ENCODE measurements at regions not wholly inside any gene's neighbourhood (a gene's known extent, or its start where the extent isn't known, plus 50 kb on each side); places are given as distances from the start of the nearest gene placed in this dataset.

GRCh38 chr1:9179463-9180110 is 50.7 kb upstream of the GPR157 start:
- Mint-ChIP-seq H3K4me1 (ENCODE audit: low read depth) (peaks cover 13% of the 10 kb centered on the region), H3K27me3 (ENCODE audit: low read depth) (peaks cover 5% of the 10 kb centered on the region), H3K9me3 (no peaks in the 10 kb centered on the region), H3K36me3 (ENCODE audit: low read depth) (peaks cover 13% of the 10 kb centered on the region), H3K27ac (no peak overlapping the region), H3K4me3 (peak overlapping the region; percentile 41)

DNA sequence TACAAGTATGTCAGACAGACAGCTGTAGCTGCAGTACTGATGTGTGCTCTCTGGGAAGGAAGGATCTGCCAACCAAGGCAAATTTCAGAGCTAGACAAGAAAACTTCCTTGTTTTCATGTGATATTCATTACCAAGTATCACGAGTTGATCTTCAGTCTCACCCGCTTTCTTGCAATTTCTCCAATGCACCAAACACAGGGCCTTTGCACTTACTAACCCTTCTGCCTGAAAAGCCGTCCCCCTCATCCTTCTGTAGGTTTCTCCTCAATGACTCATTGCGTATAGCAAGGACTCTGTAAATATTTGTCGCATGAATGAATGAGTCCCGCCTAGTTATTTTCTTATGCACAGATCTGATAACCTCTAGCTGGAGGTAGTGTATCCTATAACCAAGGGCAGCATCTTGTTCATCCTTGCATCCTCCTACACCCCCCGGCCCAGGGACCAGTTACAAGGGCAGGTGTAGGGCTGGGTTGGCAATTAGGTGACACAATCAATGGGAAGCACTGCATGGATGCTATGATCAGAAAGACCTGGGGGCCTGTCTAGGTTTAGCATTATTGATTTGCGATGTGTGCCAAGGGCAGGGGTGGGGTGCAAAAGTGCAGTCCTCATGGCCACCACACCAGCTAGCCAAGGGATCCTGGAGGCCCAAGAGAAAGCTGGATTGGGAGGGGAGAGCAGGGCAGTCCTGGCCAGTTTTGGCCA is 51.4 kb upstream of the GPR157 start:
- Mint-ChIP-seq H3K27me3 (ENCODE audit: low read depth) (peaks cover 5% of the 10 kb centered on the region), H3K9me3 (no peaks in the 10 kb centered on the region), H3K4me3 (peak overlapping the region; percentile 15), H3K4me1 (ENCODE audit: low read depth) (peaks cover 13% of the 10 kb centered on the region), H3K27ac (no peak overlapping the region), H3K36me3 (ENCODE audit: low read depth) (peaks cover 8% of the 10 kb centered on the region)

DNA sequence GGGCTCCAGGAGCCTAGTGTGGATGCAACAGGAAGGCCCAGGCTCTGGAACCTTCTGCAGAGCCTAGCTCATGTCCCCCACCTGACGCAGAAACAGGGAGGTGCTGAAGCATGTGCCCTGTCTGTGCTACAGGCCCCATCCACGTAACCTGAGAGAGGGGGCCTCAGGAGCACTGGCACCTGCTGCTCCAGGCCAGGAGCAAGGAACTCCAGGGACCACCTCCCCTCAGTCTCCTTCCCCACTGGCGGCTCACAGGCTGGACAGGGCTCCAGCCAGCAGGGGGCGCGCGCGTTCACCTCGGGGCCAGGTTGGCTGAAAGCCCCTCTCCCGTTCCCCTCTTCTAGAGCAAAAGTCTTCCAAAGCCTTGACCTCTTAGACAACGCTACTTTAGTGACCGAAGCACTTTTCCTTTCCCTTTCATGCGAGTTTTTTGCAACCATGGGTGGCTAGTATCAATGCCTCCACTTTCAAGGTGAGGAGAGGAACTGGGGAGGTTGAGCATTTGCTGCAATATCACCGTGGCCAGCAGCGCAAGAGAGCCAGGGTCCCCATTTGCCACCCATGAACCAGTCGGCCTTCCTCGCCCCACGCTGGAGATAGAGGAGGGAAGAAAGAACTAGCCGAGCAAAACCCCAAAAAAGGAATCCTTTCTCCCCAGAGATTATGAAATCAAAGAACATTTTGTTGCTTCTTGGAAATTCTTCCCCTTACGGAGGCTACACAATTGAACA is 52.4 kb upstream of the GPR157 start:
- peaks cover 12% of the 10 kb centered on the region for H3K4me1 Mint-ChIP-seq (ENCODE audit: low read depth)
- peaks cover 4% of the 10 kb centered on the region for H3K36me3 Mint-ChIP-seq (ENCODE audit: low read depth)
- peaks cover 5% of the 10 kb centered on the region for H3K27me3 Mint-ChIP-seq (ENCODE audit: low read depth)
- peak overlapping the region; percentile 95 for H3K4me3 Mint-ChIP-seq
- peak overlapping the region; percentile 89 for H3K27ac Mint-ChIP-seq
- H3K9me3 Mint-ChIP-seq: no peaks in the 10 kb centered on the region

DNA sequence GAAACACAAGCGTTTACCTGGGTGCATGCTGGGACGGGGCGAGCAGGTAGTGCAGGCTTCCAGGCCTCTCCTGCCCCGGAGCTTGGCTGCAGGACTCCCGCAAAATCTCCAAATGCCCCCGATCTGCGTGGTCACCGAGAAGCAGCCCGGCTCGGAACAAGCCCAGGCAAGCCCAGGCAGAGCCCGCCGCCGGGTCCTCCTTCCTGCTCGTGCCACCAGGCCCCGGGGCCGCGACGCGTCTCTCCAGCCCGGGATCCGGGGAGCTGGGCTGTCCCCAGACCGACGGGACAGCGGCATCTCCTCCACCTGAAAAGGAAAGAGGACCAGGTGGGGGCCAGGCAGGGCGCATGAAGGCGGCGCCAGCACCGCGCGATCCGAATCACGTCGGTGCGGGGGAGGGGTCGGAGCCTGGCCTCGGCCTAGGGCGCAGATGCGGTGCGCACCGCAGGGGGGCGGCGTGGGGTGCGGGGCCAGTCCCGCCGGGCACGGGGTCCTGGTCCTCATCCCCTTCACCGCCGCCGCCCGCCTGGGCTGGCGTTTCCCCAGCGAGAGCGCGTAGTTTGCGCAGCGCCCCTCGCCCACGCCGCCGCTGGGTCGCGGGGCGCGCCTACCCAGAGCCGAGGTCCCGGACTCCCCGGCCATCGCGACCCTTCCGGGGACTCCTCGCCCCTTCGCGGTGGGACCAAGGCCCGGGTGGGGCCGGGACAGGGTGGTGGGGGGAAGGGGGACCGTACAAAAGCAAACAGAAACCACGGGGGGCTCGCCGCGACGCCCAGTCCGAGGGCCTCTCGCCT is 52.4 kb upstream of the H6PD start:
- peak overlapping the region; percentile 95 for H3K4me3 Mint-ChIP-seq
- H3K27me3 Mint-ChIP-seq (ENCODE audit: low read depth): peaks cover 5% of the 10 kb centered on the region
- peak overlapping the region; percentile 89 for H3K27ac Mint-ChIP-seq
- no peaks in the 10 kb centered on the region for H3K36me3 Mint-ChIP-seq (ENCODE audit: low read depth)
- H3K9me3 Mint-ChIP-seq: no peaks in the 10 kb centered on the region
- peaks cover 10% of the 10 kb centered on the region for H3K4me1 Mint-ChIP-seq (ENCODE audit: low read depth)

DNA sequence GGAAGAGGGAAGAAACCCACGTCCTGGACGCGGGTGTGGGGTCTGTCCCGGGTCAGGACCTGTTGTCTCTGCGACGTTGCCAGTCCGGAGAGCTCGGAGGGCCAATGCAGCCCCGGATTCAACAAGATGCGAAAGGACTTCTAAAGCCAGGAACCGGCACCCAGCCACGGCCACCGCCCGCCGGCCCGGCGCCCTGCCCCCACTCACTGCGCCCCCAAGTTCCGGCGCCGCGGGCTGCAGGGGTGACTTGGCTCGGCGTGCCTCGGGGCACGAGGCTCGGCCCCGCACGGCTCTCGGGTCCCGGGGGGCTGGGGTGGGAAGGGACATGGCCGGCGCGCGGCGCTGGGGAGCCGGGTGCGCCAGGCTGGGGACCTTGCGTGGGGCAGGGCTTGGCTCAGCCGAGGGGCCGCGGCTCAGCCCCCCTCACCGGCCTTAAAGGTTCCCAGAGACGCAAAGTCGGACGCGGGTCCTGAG is 51.8 kb upstream of the H6PD start:
- Mint-ChIP-seq H3K27ac (no peak overlapping the region), H3K36me3 (ENCODE audit: low read depth) (no peaks in the 10 kb centered on the region), H3K4me1 (ENCODE audit: low read depth) (peaks cover 13% of the 10 kb centered on the region), H3K27me3 (ENCODE audit: low read depth) (peaks cover 5% of the 10 kb centered on the region), H3K4me3 (peak overlapping the region; percentile 82), H3K9me3 (no peaks in the 10 kb centered on the region)

DNA sequence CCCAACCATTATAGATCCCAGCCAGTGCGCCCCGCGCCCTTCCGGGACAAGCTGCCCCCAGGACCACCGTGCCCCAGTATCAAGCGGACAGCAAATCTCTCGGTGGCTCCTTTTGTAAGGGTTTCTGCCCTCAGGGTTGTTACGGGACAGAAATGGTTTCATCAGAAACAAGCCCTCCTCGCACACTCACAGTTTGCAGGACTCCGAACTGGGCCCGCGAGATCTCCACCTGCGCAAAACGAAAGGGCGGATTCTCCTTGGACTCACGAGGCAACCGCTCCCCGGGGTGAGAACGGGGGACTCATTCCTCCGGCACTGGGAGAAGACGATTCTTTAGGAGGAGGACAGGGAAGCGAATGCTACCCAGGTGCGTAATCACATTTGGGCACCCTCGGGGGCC is 51.1 kb upstream of the H6PD start:
- H3K4me3 Mint-ChIP-seq: peak overlapping the region; percentile 67
- H3K4me1 Mint-ChIP-seq (ENCODE audit: low read depth): peaks cover 13% of the 10 kb centered on the region
- H3K36me3 Mint-ChIP-seq (ENCODE audit: low read depth): no peaks in the 10 kb centered on the region
- no peaks in the 10 kb centered on the region for H3K9me3 Mint-ChIP-seq
- peaks cover 5% of the 10 kb centered on the region for H3K27me3 Mint-ChIP-seq (ENCODE audit: low read depth)
- no peak overlapping the region for H3K27ac Mint-ChIP-seq

DNA sequence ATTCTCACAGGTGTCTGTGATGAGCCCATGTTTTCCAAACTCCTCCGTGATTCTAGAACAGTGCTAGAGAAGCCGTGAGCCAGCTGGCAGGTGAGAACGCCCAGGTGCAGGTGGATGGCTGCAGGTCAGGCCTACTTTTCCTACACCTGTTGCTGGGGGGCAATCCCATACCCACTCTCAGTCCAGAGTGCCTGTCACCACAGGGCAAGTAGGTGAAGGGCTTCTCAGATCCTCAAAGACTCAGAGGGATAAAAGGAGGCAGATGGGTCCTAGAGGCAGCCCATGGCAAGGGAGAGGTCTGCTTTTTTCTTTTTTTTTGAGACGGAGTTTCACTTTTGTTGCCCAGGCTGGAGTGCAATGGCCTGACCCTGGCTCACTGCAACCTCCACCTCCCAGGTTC is 50.7 kb upstream of the H6PD start:
- no peaks in the 10 kb centered on the region for H3K9me3 Mint-ChIP-seq
- no peaks in the 10 kb centered on the region for H3K36me3 Mint-ChIP-seq (ENCODE audit: low read depth)
- no peak overlapping the region for H3K27ac Mint-ChIP-seq
- peaks cover 13% of the 10 kb centered on the region for H3K4me1 Mint-ChIP-seq (ENCODE audit: low read depth)
- peak overlapping the region; percentile 40 for H3K4me3 Mint-ChIP-seq
- H3K27me3 Mint-ChIP-seq (ENCODE audit: low read depth): peaks cover 5% of the 10 kb centered on the region

DNA sequence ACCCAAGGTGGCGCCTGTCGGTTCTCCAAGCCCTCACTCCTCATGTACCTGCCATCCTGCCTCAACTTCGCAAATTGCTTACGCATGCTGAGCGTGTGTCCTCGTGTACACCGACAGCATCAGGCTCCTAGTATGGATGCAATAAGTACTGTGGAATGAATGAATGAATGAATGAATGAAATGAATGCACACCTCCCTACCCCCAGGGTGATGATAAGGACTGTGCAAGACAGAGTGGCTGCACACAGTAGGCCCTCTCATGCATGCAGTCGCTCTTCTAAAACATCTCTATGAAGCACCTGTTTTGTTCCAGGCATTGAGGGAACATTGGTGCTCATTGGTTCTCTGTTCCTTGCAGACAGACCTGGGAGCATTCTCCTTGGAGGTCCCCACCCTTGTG is 49.8 kb upstream of the H6PD start:
- Mint-ChIP-seq H3K27me3 (ENCODE audit: low read depth) (peaks cover 5% of the 10 kb centered on the region), H3K36me3 (ENCODE audit: low read depth) (no peaks in the 10 kb centered on the region), H3K9me3 (no peaks in the 10 kb centered on the region), H3K4me1 (ENCODE audit: low read depth) (peaks cover 11% of the 10 kb centered on the region), H3K4me3 (no peak overlapping the region), H3K27ac (no peak overlapping the region)
